Chondrocyte (in vitro differentiated cells): ENCODE measurements at regions not wholly inside any gene's neighbourhood (a gene's known extent, or its start where the extent isn't known, plus 50 kb on each side); places are given as distances from the start of the nearest gene placed in this dataset.

Experiments
- DNase-seq: peaks from one replicate; pipeline ENCODE4 v3.0.0; 2021; ENCODE audit warnings: mixed read lengths, low spot score
- H3K27ac Mint-ChIP-seq: one replicate; pipeline ENCODE4 v1.8.0; 2021; ENCODE audit warnings: mild to moderate bottlenecking, moderate library complexity, mixed read lengths; ENCODE audit not compliant: unreplicated experiment
- H3K27me3 Mint-ChIP-seq: 2 replicates; pipeline ENCODE4 v1.8.0; 2021; ENCODE audit warnings: low read depth, mixed read lengths
- H3K36me3 Mint-ChIP-seq: 2 replicates; pipeline ENCODE4 v1.8.0; 2021; ENCODE audit warnings: low read depth, mixed read lengths
- H3K4me1 Mint-ChIP-seq: 2 replicates; pipeline ENCODE4 v1.8.0; 2021; ENCODE audit warnings: low read depth, mild to moderate bottlenecking, mixed read lengths
- H3K4me3 Mint-ChIP-seq: one replicate; pipeline ENCODE4 v1.8.0; 2021; ENCODE audit warnings: mild to moderate bottlenecking, moderate library complexity, mixed read lengths; ENCODE audit not compliant: unreplicated experiment
- H3K9me3 Mint-ChIP-seq: 2 replicates; pipeline ENCODE4 v1.8.0; 2021; ENCODE audit warnings: low read depth, mixed read lengths
- CTCF ChIP-seq: fragments of 200-600 bp; sonication (generic); IDR thresholded peaks from 2 replicates; pipeline ENCODE4 v1.5.0; 2021; ENCODE audit warnings: antibody characterized with exemption, mild to moderate bottlenecking, moderate library complexity

GRCh38 chr16:26749072-26749471 lies 317.7 kb upstream of the C16orf82 start:
- Mint-ChIP-seq H3K9me3 (peaks cover 14% of the 10 kb centered on the region), H3K4me3 (no peak overlapping the region), H3K27ac (no peak overlapping the region), H3K27me3 (peaks cover 3% of the 10 kb centered on the region), H3K4me1 (no peaks in the 10 kb centered on the region), H3K36me3 (no peaks in the 10 kb centered on the region)
- no peak for TF ChIP-seq CTCF
- DNase-seq: no peak

GRCh38 chr16:26752166-26752565 lies 314.6 kb upstream of the C16orf82 start:
- H3K4me3 Mint-ChIP-seq: no peak overlapping the region
- no peaks in the 10 kb centered on the region for H3K36me3 Mint-ChIP-seq
- DNase-seq: no peak
- no peaks in the 10 kb centered on the region for H3K4me1 Mint-ChIP-seq
- peaks cover 12% of the 10 kb centered on the region for H3K9me3 Mint-ChIP-seq
- peaks cover 3% of the 10 kb centered on the region for H3K27me3 Mint-ChIP-seq
- no peak overlapping the region for H3K27ac Mint-ChIP-seq
- TF ChIP-seq CTCF: no peak

- TF ChIP-seq CTCF: no peak
- H3K4me1 Mint-ChIP-seq: no peaks in the 10 kb centered on the region
- H3K9me3 Mint-ChIP-seq: peaks cover 25% of the 10 kb centered on the region
- no peak overlapping the region for H3K27ac Mint-ChIP-seq
- H3K27me3 Mint-ChIP-seq: no peaks in the 10 kb centered on the region
- no peak overlapping the region for H3K4me3 Mint-ChIP-seq
- no peak for DNase-seq
- no peaks in the 10 kb centered on the region for H3K36me3 Mint-ChIP-seq
These were observed 310.1 kb upstream of the C16orf82 start for GRCh38 chr16:26756633-26757032.

DNA sequence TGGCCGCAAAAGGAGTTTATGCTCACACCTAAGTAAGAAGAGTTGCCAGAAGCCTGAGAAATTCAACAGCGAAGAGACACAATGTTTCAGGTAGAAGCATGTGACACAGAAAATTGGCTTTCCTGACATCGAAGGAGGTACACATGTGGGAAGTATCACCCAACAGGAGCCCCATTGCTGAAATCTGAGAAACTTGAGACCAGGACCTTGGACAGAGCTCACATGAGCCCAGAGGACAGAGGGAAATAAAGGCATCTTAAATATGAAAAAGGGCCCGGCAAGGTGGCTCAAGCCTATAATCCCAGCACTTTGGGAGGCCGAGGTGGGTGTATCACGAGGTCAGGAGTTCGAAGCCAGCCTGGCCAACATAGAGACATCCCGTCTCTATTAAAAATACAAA lies 304.1 kb upstream of the C16orf82 start:
- H3K4me1 Mint-ChIP-seq: no peaks in the 10 kb centered on the region
- no peaks in the 10 kb centered on the region for H3K36me3 Mint-ChIP-seq
- H3K27ac Mint-ChIP-seq: no peak overlapping the region
- H3K4me3 Mint-ChIP-seq: no peak overlapping the region
- H3K9me3 Mint-ChIP-seq: peaks cover 9% of the 10 kb centered on the region
- DNase-seq: no peak
- TF ChIP-seq CTCF: no peak
- H3K27me3 Mint-ChIP-seq: no peaks in the 10 kb centered on the region

DNA sequence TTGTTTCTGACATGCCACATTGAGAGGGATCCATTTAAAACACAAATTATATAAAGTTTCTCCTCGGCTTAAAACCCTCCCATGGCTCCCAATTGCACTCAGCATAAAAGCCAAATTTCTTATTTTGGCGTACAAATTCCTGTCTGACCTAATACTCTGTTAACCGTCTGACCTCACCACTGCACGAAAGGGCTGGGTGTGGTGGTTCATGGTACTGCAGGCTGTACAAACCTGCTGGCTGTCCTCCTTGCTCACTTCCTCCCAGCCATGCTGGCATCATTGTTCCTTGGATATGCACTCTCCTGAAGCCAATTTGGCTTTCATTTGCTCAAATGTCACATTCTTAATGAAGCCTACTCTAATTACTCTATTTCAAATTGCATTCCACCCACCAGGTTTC lies 301.6 kb upstream of the C16orf82 start:
- H3K4me3 Mint-ChIP-seq: no peak overlapping the region
- DNase-seq: no peak
- H3K4me1 Mint-ChIP-seq: no peaks in the 10 kb centered on the region
- peaks cover 2% of the 10 kb centered on the region for H3K9me3 Mint-ChIP-seq
- no peak for TF ChIP-seq CTCF
- no peaks in the 10 kb centered on the region for H3K27me3 Mint-ChIP-seq
- H3K27ac Mint-ChIP-seq: no peak overlapping the region
- H3K36me3 Mint-ChIP-seq: no peaks in the 10 kb centered on the region
